Body of pancreas (tissue), 4 donors: ENCODE measurements at regions not wholly inside any gene's neighbourhood (a gene's known extent, or its start where the extent isn't known, plus 50 kb on each side); places are given as distances from the start of the nearest gene placed in this dataset.
"Not testable (repeated sequence)": the region's sequence is repeated elsewhere in the genome, so short reads cannot be mapped to it uniquely, and the experiment has no call there.

ENCODE experiments used
- ATAC-seq: fragments of 150-250 bp; one replicate; pipeline ENCODE4 v1.9.1; 2016
- DNase-seq, 4 donors: peaks; one replicate each; pipeline ENCODE4 v3.0.0-alpha.2; 2019
- H3K27ac ChIP-seq, 4 donors: fragments of 200-600 bp; sonication (generic); 1 replicate in 3 of 4; 2 replicates in 1 of 4; pipeline versions ENCODE4 v1.5.1 to v1.6.1; 2016 to 2019; ENCODE audit warnings: mild to moderate bottlenecking in 1 of 4, mixed read lengths in 1 of 4, moderate library complexity in 1 of 4
- H3K27me3 ChIP-seq, 2 donors: fragments of 200-600 bp; sonication (generic); one replicate each; pipeline ENCODE4 v1.6.0; 2016; ENCODE audit warnings: mild to moderate bottlenecking in 1 of 2
- H3K36me3 ChIP-seq, 2 donors: fragments of 200-600 bp; sonication (generic); replicated peaks in 1 of 2; 2 replicates each; pipeline ENCODE4 v1.5.1; 2016; ENCODE audit warnings: low read depth in 2 of 2; ENCODE audit not compliant: insufficient read depth in 1 of 2
- H3K4me1 ChIP-seq: fragments of 200-600 bp; sonication (generic); one replicate; pipeline ENCODE4 v1.6.0; 2016
- H3K4me3 ChIP-seq, 2 donors: fragments of 200-600 bp; sonication (generic); 1 replicate in 1 of 2; 2 replicates in 1 of 2; pipeline ENCODE4 v1.5.1; 2016 to 2019
- H3K9me3 ChIP-seq, 3 donors: fragments of 200-600 bp; sonication (generic); 1 replicate in 2 of 3; 2 replicates in 1 of 3; pipeline ENCODE4 v1.5.1; 2016
- POLR2A ChIP-seq, 3 donors: fragments of 450-650 bp; IDR thresholded peaks; one replicate each; pipeline ENCODE4 v1.6.1; 2016; ENCODE audit warnings: antibody characterized with exemption in 3 of 3, mild to moderate bottlenecking in 2 of 3
- WGBS, 2 donors: methylation state at CpG; one replicate each; pipeline ENCODE4 v1.1.5; 2017; 5-methylcytosine and 5-hydroxymethylcytosine counted together
- intact Hi-C: fragments of 100-400 bp; cut with DNase I; formaldehyde crosslinking; loops from one replicate; pipeline ENCODE4 v1.15.1; 2023
- TF ChIP-seq, protein P1 (sequence below), 7 experiments: fragments of 450-650 bp in 4 of 7; fragments of 200-600 bp in 3 of 7; sonication (generic) in 3 of 7; IDR thresholded peaks; one replicate each; pipeline ENCODE4 v1.5.1; 2016 to 2019; ENCODE audit warnings: antibody characterized with exemption in 7 of 7

DNA sequence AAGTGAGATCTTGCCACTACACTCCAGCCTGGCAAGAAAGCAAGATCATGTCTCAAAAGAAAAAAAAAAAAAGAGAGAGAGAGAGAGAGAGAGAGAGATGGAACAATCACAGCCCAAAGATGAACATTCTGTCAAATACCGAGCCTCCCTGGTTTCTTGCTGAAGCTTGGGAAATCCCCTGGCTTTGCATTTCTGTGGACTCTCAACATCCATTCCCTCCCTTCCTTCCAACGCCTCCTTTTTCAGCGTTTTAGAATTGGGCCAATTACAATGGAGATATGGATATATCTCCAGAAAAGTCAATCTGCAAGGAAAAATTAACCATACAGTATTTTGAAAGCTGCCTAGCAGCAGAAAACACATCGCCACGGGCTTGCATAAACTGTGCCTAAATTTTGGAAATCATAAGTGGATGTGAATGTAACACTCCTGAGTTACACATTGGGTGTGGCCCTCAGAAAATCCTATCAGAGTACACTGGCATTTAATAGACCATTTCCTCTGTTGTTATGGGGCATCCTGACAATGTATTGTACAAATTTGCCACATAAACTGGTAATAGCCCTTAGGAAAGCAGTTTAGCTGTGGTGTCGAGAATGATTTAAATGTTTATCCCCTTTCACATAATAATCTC, 67.2 kb upstream of the PHLPP1 start:
- Histone ChIP-seq H3K36me3 (no peaks in the 10 kb centered on the region), H3K27me3 (no peaks in the 10 kb centered on the region), H3K4me3 (no peak overlapping the region), H3K9me3 (no peaks in the 10 kb centered on the region), H3K27ac (no peak overlapping the region), H3K4me1 (no peaks in the 10 kb centered on the region)
- no peak for ATAC-seq
- no peak for DNase-seq
- WGBS, 2 donors = 72 to 77% methylated on average over 6 of the region's 6 CpGs
- intact Hi-C loops = no loop called here
- TF ChIP-seq POLR2A (IDR thresholded peaks at IDR 0.05) = no peak
- TF ChIP-seq, protein P1, sequence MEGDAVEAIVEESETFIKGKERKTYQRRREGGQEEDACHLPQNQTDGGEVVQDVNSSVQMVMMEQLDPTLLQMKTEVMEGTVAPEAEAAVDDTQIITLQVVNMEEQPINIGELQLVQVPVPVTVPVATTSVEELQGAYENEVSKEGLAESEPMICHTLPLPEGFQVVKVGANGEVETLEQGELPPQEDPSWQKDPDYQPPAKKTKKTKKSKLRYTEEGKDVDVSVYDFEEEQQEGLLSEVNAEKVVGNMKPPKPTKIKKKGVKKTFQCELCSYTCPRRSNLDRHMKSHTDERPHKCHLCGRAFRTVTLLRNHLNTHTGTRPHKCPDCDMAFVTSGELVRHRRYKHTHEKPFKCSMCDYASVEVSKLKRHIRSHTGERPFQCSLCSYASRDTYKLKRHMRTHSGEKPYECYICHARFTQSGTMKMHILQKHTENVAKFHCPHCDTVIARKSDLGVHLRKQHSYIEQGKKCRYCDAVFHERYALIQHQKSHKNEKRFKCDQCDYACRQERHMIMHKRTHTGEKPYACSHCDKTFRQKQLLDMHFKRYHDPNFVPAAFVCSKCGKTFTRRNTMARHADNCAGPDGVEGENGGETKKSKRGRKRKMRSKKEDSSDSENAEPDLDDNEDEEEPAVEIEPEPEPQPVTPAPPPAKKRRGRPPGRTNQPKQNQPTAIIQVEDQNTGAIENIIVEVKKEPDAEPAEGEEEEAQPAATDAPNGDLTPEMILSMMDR (IDR thresholded peaks at IDR 0.05) = no peak

DNA sequence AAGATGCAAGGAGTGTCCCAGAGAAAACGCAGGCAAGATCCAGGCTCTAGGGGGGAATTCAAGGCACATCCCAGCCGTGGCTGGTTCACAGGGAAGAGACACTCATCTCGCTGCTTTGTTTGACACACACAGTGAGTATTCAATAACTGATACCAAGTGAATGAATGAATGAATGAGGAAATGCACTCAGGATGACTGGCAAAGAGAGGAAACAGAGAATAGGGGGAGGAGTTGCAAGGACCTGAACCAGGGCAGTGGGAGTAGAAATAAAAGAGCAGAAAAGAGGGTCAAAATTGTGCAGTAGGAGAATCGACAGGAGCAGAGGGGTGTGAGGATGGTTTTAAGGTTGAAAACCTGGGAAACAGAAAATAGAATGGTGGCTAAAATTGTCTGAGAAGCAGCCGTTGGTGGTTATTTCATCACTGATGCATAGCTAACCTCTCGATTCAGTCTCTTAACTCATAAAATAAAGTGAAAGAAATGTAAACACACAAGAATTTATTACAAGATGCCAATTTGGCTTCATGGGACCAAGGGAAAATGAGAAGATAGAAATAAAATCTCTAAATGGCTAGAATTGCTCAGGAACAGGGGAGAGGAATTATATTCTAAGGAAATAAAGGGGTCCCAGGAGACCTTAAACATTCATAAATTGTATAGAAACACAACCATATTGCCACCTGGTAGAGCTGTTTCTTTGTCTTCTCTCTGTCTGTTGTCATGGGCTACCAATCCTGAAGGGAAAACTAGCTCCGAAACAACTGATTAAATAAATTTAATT, 63.9 kb upstream of the PHLPP1 start:
- no peak for ATAC-seq
- 61 to 72% methylated on average over 7 of the region's 7 CpGs for WGBS, 2 donors
- Histone ChIP-seq H3K27me3 (no peaks in the 10 kb centered on the region), H3K27ac (no peak overlapping the region), H3K4me3 (no peak overlapping the region), H3K36me3 (no peaks in the 10 kb centered on the region), H3K4me1 (no peaks in the 10 kb centered on the region), H3K9me3 (no peaks in the 10 kb centered on the region)
- TF ChIP-seq POLR2A (IDR thresholded peaks at IDR 0.05) = no peak
- TF ChIP-seq, protein P1 (IDR thresholded peaks at IDR 0.05) = no peak
- intact Hi-C loops = no loop called here
- DNase-seq = no peak

DNA sequence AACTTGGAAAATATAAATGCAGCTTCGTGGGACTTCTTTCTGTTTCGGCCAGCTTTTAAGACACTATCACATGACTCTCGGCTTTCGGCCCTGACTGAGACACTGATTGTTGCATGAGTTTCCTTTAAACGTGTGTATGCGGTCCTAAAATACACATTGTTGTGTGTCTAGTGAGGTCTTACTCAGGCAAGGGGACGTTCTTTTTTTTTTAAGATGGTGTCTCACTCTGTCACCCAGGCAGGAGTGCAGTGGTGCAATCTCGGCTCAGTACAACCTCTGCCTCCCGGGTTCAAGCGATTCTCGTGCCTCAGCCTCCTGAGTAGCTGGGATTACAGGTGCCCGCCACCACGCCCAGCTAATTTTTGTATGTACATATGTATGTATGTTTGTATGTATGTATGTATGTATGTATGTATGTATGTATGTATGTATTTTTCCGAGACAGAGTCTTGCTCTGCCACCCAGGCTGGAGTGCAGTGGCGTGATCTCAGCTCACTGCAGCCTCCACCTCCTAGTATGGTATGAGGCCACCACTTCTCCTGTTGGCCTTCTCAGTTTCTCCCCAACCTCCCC, 63.2 kb upstream of the PHLPP1 start:
- H3K27ac ChIP-seq, H3K4me3 ChIP-seq, H3K4me1 ChIP-seq, intact Hi-C loops, ATAC-seq, DNase-seq, H3K27me3 ChIP-seq, H3K9me3 ChIP-seq, H3K36me3 ChIP-seq: not testable (repeated sequence)
- 76 to 77% methylated on average over 15 of the region's 15 CpGs for WGBS, 2 donors

DNA sequence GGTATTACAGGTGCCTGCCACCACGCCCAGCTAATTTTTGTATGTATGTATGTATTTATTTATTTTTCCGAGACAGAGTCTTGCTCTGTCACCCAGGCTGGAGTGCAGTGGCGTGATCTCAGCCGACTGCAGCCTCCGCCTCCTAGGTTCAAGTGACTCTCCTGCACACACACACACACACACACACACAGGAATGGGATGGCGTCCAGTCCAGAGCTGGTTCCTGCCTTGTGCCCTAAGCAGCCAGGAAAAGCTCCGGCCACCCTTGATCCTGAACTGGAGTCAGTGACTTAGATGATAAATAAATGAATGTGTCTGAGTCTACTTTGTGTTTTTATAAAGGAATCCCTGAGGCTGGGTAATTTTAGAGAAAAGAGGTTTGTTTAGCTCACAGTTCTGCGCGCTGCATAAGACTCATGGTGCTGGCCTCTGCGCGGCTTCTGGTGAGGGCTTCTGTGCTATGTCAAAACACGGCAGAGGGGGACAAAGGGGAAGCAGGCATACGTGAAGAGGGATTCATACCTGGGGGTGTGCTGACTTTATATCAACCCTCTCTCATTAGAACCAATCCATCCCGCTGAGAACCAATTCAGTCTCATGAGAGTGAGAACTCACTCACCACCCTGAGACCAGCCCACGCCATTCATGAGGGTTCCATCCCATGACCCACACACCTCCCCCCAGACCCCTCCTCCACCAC, 59.7 kb upstream of the PHLPP1 start:
- TF ChIP-seq, protein P1 (IDR thresholded peaks at IDR 0.05) = no peak
- no peak for TF ChIP-seq POLR2A (IDR thresholded peaks at IDR 0.05)
- Histone ChIP-seq H3K27me3 (no peaks in the 10 kb centered on the region), H3K4me1 (no peaks in the 10 kb centered on the region), H3K9me3 (no peaks in the 10 kb centered on the region), H3K36me3 (no peaks in the 10 kb centered on the region), H3K27ac (no peak overlapping the region), H3K4me3 (no peak overlapping the region)
- intact Hi-C loops = no loop called here
- 77 to 78% methylated on average over 15 of the region's 15 CpGs for WGBS, 2 donors
- no peak for DNase-seq
- ATAC-seq = no peak

DNA sequence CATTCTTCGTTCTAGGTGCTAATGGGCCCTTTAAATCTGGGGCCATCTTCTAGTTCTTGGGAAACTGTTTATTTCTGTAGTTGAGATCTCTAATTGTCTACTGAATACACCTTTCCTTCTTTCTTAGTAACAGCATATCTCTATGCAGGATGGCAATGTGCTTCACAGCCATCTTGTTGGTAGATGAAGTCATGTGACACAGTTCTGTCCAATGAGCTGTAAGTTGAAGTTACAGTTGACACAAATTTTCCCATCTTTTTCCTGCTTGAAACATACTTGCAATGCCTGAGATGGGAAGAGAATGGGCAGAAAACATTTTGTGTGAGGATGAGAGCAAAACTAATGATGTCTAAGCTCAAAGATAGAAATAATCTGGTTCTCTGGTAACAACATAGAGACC, 57.3 kb upstream of the PHLPP1 start:
- DNase-seq (no peak), ATAC-seq (no peak)
- Histone ChIP-seq H3K36me3 (no peaks in the 10 kb centered on the region), H3K4me1 (no peaks in the 10 kb centered on the region), H3K27ac (no peak overlapping the region), H3K4me3 (no peak overlapping the region), H3K9me3 (no peaks in the 10 kb centered on the region), H3K27me3 (no peaks in the 10 kb centered on the region)
- WGBS, 2 donors = 30 to 94% methylated on average over 1 of the region's 1 CpG
- intact Hi-C loops = no loop called here
- no peak for TF ChIP-seq POLR2A (IDR thresholded peaks at IDR 0.05)
- TF ChIP-seq, protein P1 (IDR thresholded peaks at IDR 0.05) = no peak
